Skeletal muscle cell (primary cell): ENCODE measurements at regions not wholly inside any gene's neighbourhood (a gene's known extent, or its start where the extent isn't known, plus 50 kb on each side); places are given as distances from the start of the nearest gene placed in this dataset.

ENCODE experiments used
- DNase-seq: peaks from one replicate; pipeline ENCODE4 v3.0.0-alpha.2; 2010; ENCODE audit warnings: low read depth
- H3K4me3 ChIP-seq: 2 replicates; pipeline ENCODE4 v1.5.1; 2011; ENCODE audit warnings: low read depth, mild to moderate bottlenecking, control low read depth, low read length, moderate library complexity

- no peak overlapping the region for H3K4me3 ChIP-seq
- DNase-seq, result no peak
These were observed 295.8 kb upstream of the THBS1 start for GRCh38 chr15:39285071-39285470.

DNA sequence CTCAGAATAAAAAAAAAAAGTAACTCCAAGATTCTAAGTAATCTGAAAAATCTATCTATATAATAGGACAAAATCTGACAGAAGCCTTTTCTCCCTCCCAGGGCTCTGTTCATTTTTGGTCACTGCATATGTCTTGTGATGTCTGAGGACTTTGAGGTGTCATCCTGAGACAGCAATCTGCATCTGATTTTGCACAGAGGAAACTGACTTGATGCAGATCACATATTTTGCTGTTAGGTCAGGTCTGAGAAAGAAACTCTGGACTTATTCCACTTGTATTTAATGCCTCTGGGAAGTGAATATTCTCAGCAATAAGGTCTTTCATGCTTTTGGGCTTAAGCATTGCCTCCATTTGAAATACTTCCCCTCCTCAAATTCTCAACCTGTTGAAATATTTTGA is 295.2 kb upstream of the THBS1 start:
- no peak for DNase-seq
- H3K4me3 ChIP-seq, result no peak overlapping the region

DNA sequence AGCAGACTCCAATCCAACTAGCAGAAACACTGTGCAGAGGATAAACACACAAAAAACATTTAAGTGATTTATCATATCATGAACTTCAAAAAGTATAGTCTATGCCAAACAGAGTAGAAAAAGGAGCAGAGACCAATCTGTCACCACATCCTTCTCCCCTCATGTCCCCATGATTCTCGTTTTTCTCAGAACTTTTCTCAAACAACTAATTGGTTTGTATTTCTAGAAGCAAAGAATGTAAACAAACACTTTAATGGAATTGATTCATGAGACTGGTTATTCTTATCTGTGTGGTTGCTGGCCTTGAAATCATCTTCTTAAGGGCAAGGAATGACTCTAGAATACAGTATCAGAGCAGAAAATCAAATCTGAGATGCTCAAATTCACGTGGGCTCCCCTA is 294.2 kb upstream of the THBS1 start:
- no peak overlapping the region for H3K4me3 ChIP-seq
- no peak for DNase-seq

DNA sequence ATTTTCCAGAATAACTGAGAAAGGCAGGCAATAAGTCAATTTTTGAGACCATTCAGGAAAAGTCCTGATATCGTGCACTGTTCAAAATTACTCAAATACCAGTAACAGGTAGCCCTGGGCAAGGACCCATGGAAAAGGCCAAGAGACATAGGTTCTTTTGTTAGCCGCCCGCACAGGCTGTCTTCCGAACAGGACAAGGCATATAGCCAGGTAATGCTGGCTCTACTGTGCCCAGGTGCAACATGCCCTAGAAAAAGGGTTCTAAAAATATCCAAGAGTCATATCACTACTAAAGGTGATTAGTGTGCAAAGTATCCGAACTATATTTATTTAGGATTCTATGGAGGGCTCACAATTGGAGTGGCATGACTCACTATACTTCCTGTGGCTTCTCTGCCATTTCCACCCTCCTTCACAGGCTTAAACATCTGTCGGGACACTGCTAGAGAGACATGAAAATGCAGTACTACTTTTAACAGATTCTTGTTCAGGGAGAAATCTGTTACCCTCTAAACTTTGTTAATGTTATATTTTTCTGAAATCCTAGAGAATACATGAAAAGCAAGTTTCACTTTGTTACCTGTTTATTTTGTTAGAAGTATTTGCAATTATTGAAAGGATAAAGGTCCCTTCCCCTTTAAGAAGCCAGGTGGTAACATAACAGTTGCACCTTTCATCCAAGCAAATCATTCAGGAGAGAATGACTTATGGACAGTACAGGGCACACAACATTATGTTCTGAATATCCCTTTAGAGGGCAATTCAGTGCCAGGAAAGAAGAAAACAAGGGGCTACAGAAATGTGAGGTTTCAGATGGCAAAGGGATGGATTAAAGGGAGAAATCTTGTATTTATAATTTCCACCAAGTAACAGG is 293.3 kb upstream of the THBS1 start:
- H3K4me3 ChIP-seq, result no peak overlapping the region
- DNase-seq, result no peak

DNA sequence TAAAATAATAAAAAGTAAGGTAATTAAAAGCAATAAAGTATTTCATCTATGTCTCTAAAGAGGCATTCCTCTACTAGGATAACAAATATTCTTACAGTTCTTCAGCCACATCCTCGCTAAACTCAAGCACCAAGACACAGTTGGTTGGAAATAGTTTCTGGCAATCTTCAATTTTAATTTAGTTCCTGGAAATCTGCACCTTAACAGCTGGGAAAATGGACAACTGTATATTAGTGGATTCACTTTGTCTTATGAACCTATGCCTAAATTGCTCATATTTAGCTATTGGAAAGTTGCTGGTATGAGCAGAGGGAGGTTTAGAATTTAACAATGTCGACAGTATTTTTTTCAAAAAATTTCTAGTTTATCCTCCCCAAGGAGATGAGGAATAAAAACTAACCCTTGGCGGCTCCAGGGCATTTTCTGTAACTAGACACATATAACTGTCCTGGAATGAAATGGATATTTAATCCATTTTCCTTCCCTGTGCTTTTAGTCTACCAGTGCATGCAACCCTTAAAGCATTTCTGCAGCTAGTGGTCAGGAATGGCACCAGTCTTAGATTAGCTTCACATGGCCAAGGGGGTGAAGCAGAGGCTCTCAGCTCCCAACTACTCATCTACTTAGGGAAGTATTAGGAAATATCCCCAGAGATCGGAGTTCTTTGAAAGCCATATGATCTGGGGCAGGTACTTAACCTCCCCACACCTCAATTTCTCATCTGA is 290.0 kb upstream of the THBS1 start:
- DNase-seq, result no peak
- H3K4me3 ChIP-seq, result no peak overlapping the region

- no peak for DNase-seq
- no peak overlapping the region for H3K4me3 ChIP-seq
These were observed 289.2 kb upstream of the THBS1 start for GRCh38 chr15:39291690-39292089.

- DNase-seq, result no peak
- H3K4me3 ChIP-seq, result no peak overlapping the region
These were observed 283.9 kb upstream of the THBS1 start for GRCh38 chr15:39296955-39297354.

GRCh38 chr15:39298271-39298962 is 282.5 kb upstream of the THBS1 start:
- H3K4me3 ChIP-seq, result no peak overlapping the region
- no peak for DNase-seq

DNA sequence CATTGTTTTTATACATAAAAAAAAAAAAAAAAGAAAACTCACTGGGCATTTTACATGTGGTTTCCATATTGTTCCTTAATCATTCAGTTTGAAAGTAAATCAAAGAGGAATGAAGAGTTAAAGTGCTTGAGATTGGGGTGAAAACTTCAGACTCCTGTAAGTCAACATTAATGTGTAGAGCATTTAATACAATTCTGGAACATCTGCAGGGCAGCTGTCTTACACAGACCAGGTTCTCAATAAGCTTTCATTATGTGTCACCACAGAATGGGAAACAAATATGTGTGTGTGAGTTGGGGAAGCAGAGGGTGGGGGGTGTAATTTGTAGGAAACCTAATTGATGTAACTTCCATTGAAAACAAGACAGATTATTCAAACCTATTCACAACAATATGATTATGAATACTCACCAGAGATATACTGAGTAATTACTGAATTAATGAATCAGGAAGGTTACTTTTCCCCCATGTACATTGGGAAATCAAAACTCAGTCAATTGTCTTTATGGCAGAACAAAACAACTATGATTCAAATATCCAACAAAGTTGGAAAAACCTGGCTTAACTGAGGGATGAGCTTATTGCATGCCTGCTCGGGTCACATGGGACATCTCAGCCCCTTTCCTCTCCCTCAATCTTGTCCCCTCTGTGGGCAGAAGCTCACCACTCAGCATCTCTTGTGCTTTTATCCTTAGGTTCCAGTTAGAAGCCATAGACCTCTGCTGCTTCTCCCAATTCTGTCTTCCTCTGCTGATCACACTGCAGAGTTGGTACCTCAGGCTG is 281.2 kb upstream of the THBS1 start:
- no peak for DNase-seq
- H3K4me3 ChIP-seq, result no peak overlapping the region

- no peak for DNase-seq
- H3K4me3 ChIP-seq, result no peak overlapping the region
These were observed 280.3 kb upstream of the THBS1 start for GRCh38 chr15:39300451-39301153.

GRCh38 chr15:39301589-39301999 is 279.3 kb upstream of the THBS1 start:
- no peak overlapping the region for H3K4me3 ChIP-seq
- peak; percentile 71 for DNase-seq

DNA sequence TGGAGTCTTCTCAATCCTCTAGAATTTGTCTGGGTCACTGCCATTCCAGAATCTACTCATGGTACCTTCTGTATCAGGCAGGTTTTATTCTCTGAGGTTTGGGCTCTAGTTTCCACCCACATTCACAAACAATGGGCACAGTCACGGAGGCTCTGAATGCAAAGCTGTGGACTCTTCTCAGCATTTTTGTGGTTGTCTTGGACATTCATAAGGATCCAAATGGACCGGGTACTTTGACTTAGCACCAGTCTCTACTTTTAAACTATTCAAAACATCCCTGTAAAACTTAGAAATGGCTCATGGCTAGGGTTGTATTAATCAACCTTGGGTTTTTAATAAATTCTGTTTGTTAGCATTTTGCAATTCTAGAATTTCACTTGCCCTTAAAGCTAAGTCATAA is 277.9 kb upstream of the THBS1 start:
- no peak overlapping the region for H3K4me3 ChIP-seq
- DNase-seq, result no peak

DNA sequence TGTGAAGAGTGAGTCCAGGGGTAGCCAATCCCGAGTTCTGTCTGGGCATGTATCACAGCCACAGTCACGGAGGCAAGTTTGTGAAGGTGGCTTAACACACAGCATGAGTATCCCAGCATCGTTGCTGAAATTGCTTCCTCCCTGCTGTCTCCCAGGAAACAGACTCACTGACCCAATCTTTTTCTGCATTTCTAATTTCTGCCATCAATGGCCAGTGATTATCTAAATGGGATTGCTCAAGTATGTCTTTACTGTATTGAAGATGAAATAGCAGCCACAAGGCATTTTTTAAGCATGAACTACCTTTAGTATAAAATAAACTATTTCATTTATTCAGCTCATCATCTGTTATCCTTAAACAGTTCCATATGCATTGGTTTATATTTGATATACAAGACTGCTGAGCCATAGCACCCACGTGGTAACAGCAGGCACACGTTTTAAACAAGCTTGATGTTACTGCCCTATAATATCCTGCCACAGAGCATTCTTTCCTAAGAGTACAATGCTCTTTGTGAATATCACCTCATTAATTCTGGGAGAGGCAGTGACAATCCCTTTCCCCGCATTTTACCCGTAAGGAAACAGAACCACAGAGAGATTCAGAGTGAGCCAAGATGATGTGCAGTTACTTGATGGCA is 276.6 kb upstream of the THBS1 start:
- DNase-seq, result peak; percentile 54
- H3K4me3 ChIP-seq, result no peak overlapping the region

- DNase-seq, result no peak
- no peak overlapping the region for H3K4me3 ChIP-seq
These were observed 275.7 kb upstream of the THBS1 start for GRCh38 chr15:39304931-39305728.

DNA sequence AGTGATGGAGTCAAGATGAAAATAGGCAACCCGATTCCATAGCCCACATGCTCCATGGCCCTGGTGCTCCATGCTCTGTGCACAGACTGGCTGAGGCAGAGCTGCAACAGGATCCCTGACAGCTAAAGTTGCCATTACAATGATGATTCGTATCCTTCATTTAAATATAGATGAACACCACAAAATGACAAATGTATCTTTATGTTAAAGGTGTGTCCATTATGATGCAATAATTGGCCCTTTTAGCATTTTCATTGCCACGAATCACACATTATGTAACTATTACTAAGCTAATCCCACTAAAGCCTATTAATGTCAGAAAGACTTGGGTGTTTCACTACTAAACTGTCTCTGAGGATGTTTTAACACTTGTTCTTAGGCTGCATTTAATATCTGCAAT is 270.2 kb upstream of the THBS1 start:
- H3K4me3 ChIP-seq, result no peak overlapping the region
- no peak for DNase-seq

- H3K4me3 ChIP-seq, result no peak overlapping the region
- no peak for DNase-seq
These were observed 267.9 kb upstream of the THBS1 start for GRCh38 chr15:39312984-39313383.

- no peak for DNase-seq
- H3K4me3 ChIP-seq, result no peak overlapping the region
These were observed 267.4 kb upstream of the THBS1 start for GRCh38 chr15:39313467-39313866.

- no peak for DNase-seq
These were observed 267.0 kb upstream of the THBS1 start for GRCh38 chr15:39313881-39314280.

More at GRCh38 chr15:39313881-39314280, 267.0 kb upstream of the THBS1 start:
- no peak overlapping the region for H3K4me3 ChIP-seq
